ENCODE measurements at regions not wholly inside any gene's neighbourhood (a gene's known extent, or its start where the extent isn't known, plus 50 kb on each side); places are given as distances from the start of the nearest gene placed in this dataset.

- no peak for FAIRE-seq
Observed at GRCh38 chr9:93900971-93901861, 53.9 kb downstream of the BARX1 start.

DNA sequence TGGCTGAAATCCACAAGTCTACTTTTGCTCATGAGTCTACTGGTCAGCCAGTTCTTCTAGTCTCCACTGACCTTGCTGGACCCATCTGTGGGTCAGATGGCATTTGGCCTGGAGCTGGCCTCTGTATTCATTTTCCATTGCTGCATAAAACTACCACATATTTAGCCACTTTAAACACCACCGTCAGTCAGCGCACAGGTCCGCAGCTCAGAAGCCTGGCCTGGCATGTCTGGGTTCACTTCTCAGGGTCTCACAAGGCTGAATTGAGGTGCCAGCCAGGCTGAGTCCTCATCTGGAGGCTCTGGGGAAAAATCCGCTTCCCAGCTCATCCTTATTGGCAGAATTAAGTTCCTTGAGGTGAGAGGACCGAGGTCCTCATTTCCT lies 54.7 kb downstream of the BARX1 start:
- FAIRE-seq (no peak), DNase-seq (ENCODE audit: low spot score) (no peak)

More at GRCh38 chr9:93900971-93901861, 53.9 kb downstream of the BARX1 start:
- no peak for DNase-seq (ENCODE audit: low spot score)

- no peak for DNase-seq (ENCODE audit: low spot score)
Observed at GRCh38 chr9:93899609-93900435, 55.3 kb downstream of the BARX1 start.

DNA sequence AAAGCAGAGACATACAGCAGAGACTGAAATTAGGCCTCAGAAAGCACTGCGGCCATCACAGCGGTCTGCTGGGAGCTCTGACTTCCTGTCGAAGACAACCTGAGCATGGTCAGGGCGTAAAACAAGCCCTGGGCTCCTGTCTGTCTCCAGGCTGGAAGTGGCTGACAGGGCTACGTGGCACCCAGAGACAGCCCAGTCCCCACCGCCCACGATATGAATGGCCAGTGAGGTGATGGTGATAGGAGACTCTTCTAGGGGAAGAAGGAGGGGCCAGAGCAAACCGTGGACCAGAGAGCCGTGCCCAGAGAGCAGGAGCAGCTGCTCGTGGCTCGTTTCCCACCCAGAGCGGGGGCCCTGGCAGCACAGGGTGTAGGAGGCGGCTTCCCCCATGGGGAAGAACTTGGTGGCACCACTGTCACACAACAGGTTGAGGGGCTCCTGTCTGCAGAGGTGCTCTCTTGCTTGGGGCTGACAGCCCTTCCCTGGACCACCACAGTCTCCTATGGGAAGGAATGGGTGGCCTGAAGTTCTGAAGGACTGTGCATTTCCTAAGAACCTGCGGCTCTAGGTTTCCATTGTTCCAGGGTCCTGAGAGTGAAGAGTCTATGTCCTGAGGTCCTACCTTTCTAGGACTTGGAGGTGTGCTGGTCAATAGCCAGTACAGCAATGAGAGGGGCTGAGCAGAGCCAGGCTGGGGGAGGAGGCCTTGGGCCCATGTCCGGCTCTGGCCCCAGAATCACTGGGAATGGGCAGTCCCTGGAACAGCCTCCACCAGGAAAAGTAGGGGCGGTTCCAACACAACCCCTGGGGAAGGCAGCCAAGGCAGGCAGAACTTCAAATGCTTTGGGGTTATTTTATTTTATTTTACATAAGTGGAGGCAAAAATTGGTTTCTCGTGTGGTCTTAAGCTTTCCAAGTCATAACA lies 56.4 kb downstream of the BARX1 start:
- DNase-seq (ENCODE audit: low spot score) (no peak), FAIRE-seq (no peak)

More at GRCh38 chr9:93899609-93900435, 55.3 kb downstream of the BARX1 start:
- no peak for FAIRE-seq

GRCh38 chr9:93898026-93898425 lies 57.1 kb downstream of the BARX1 start:
- DNase-seq (ENCODE audit: low spot score) (no peak), FAIRE-seq (no peak)

GRCh38 chr9:93897075-93897970 lies 57.8 kb downstream of the BARX1 start:
- DNase-seq (ENCODE audit: low spot score) (no peak), FAIRE-seq (no peak)

- FAIRE-seq (no peak), DNase-seq (ENCODE audit: low spot score) (no peak)
Observed at GRCh38 chr9:93896496-93897033, 58.6 kb downstream of the BARX1 start.

DNA sequence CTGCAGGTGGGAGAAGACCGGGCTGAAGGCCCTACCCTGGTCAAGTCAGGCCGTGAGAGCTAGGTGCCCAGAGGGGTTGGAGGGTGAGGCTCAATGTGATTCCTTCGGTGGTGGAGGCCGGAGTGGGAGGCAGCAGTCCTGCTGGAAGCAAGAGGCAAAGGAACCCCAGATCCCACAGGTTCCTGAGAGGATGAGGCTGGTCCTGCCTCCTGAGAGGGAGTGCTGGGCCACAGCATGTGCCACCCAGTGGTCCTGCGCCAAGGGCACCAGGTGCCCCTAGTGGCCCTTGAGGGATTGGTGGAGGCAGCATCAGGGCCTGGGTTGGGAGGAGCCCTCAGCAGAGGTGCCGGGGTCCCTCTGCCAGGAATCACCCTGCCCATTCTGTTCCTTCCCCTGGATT lies 59.1 kb downstream of the BARX1 start:
- DNase-seq (ENCODE audit: low spot score) (no peak), FAIRE-seq (no peak)

DNA sequence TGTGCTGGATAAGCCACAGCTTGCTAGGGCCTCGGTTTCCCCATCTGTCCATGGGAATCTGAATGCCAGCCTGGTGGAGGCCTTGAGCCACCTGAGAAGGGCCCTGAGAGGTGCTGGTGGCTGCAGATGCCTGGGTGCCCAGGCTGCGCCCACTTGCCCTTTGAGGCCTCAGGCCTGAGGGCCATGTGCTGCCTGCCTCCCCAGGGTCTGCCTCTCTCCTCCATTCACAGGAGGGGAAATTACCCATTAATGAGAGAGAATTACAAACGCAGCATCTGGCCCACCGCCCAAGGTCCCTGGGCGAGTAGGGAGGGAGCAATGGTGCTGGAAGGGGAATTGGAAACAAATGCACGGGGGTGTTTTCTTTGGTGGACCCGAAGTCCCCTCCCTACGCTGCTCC lies 59.6 kb downstream of the BARX1 start:
- no peak for FAIRE-seq
- DNase-seq (ENCODE audit: low spot score): no peak

GRCh38 chr9:93894691-93895079 lies 60.5 kb downstream of the BARX1 start:
- FAIRE-seq: no peak

GRCh38 chr9:93893899-93894690 lies 61.1 kb downstream of the BARX1 start:
- DNase-seq (ENCODE audit: low spot score) (no peak), FAIRE-seq (no peak)

More at GRCh38 chr9:93894691-93895079, 60.5 kb downstream of the BARX1 start:
- DNase-seq (ENCODE audit: low spot score): no peak

GRCh38 chr9:93893194-93893593 lies 62.0 kb downstream of the BARX1 start:
- DNase-seq (ENCODE audit: low spot score) (no peak), FAIRE-seq (no peak)

DNA sequence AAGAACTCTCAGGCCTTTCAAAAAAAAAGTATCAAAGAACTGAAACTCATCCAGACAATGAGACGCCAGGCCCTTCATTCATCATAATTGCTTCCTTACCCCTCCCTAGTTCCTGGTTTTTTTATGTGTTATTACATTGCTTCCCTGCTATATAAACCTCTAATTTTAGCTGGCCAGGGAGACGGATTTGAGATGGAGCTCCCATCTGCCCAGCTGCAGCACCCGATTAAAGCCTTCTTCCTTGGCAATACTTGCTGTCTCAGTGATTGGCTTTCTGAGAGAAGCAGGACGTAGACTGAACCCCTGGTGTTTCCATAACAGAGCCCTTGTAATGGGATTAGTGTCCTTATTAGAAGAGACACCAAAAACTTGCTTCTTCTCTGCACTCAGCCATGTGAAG lies 62.4 kb downstream of the BARX1 start:
- no peak for FAIRE-seq

GRCh38 chr9:93891549-93892310 lies 63.4 kb downstream of the BARX1 start:
- no peak for DNase-seq (ENCODE audit: low spot score)
- no peak for FAIRE-seq

More for the DNA sequence above, 62.4 kb downstream of the BARX1 start:
- no peak for DNase-seq (ENCODE audit: low spot score)

DNA sequence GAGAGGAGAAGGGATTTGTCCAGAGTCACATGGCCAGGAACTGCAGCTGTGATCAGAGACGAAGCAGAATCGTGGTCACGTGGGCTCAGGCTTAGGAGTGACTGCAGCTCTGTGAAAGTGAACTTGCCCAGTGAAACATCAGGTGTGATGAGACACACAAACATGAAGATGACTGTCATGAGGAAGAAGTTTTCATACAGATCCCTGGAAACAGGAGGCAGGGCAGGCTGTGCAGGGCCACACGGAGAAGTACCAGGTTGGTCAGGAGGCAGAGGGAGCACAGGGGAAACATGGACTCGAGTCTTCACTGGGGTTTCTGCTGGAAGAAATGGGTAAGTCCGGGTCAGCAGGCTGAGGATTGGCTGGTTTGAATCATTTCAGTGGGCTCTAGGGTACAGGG lies 64.1 kb downstream of the BARX1 start:
- no peak for DNase-seq (ENCODE audit: low spot score)
- FAIRE-seq: no peak

- FAIRE-seq (no peak), DNase-seq (ENCODE audit: low spot score) (no peak)
Observed at GRCh38 chr9:93890436-93890935, 64.7 kb downstream of the BARX1 start.

DNA sequence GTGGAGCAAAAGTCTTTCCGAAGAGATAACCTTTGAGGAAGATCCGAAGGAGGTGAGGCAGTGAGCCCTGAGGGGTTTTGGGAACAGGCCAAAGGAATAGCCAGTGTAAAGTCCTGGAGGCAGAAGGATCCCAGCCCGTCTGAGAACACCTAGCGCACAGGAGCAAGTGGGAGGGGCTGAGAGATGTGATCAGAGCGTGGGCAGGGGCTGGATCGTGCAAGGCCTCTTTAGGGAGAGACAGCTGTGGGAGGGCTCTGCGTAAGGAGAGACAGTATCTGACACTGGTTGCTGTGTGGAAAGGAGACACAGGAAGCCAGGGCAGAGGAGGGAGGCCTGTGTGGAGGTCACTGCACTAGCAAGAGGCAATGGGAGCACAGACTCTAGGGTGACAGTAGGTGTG lies 68.2 kb downstream of the BARX1 start:
- FAIRE-seq (no peak), DNase-seq (ENCODE audit: low spot score) (no peak)

DNA sequence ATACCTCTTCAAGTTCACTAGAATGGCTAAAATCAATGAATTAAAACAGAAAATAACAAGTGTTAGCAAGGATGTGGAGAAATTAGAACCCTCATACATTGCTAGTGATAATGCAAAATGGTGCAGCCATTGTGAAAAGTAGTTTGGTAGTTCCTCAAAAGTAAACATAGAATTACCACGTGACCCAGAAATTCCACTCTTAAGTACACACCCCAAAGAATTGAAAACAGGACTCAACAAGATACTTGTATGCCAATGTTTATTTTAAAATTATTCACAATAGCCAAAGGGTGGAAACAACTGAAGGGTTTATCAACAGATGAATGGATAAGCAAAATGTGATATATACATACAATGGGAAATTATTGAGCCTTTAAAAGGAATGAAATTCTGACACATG lies 70.3 kb downstream of the BARX1 start:
- DNase-seq (ENCODE audit: low spot score) (no peak), FAIRE-seq (no peak)

All from RCC 7860 (cell line).